K562 (cell line): ENCODE measurements at regions not wholly inside any gene's neighbourhood (a gene's known extent, or its start where the extent isn't known, plus 50 kb on each side); places are given as distances from the start of the nearest gene placed in this dataset.

Source experiments
- ERF ChIP-seq: fragments of 450-650 bp; formaldehyde crosslinking; IDR thresholded peaks from 2 replicates; pipeline ENCODE4 v1.4.0; 2020; ENCODE audit warnings: mild to moderate bottlenecking, mixed read lengths
- ETV5 ChIP-seq: sonication (generic); formaldehyde crosslinking; IDR thresholded peaks from 2 replicates; pipeline ENCODE4 v1.4.0; 2020; ENCODE audit warnings: low read depth, mild to moderate bottlenecking, missing genetic modification reagents
- ILK ChIP-seq: fragments of 450-650 bp; IDR thresholded peaks from 2 replicates; pipeline ENCODE4 v1.6.1; 2016; ENCODE audit warnings: missing genetic modification characterization, low read depth, mild to moderate bottlenecking, missing compliant biosample characterization, moderate library complexity, borderline replicate concordance
- SMARCA4 ChIP-seq: fragments of 450-650 bp; IDR thresholded peaks from 2 replicates; pipeline ENCODE4 v1.6.1; 2016
- ZBTB1 ChIP-seq: sonication (generic); formaldehyde crosslinking; IDR thresholded peaks from 2 replicates; pipeline ENCODE4 v1.8.1; 2023; ENCODE audit warnings: missing genetic modification reagents, low read depth, mild to moderate bottlenecking, borderline replicate concordance
- TF ChIP-seq, protein P1 (sequence below), 3 experiments: IDR thresholded peaks in 2 of 3; conservative IDR thresholded peaks in 1 of 3; 2 replicates each; pipeline ENCODE4 v1.5.1; 2011 to 2012; ENCODE audit warnings: low read length in 3 of 3, mild to moderate bottlenecking in 3 of 3, control low read depth in 2 of 3, improper control_type of control experiment in 1 of 3, inconsistent platforms in 1 of 3, low read depth in 1 of 3, mixed read lengths in 1 of 3, moderate library complexity in 1 of 3; ENCODE audit not compliant: insufficient read depth in 2 of 3

DNA sequence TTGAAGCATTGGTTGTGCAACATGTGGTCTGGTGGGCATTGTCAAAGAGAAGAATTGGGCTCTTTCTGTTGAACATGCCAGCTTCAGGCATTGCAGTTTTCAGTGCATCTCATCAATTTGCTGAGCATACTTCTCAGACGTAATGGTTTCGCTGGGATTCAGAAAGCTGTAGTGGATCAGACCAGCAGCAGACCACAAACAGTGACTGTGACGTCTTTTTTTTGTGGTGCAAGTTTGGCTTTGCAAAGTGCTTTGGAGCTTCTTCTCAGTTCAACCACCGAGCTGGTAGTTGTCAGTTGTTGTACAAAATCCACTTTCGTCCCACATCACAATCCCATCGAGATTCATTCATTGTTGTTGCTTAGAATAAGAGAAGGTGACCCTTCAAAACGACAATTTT is 84.5 kb downstream of the NPAP1 start:
- TF ChIP-seq ILK (tag): no peak
- TF ChIP-seq, protein P1, sequence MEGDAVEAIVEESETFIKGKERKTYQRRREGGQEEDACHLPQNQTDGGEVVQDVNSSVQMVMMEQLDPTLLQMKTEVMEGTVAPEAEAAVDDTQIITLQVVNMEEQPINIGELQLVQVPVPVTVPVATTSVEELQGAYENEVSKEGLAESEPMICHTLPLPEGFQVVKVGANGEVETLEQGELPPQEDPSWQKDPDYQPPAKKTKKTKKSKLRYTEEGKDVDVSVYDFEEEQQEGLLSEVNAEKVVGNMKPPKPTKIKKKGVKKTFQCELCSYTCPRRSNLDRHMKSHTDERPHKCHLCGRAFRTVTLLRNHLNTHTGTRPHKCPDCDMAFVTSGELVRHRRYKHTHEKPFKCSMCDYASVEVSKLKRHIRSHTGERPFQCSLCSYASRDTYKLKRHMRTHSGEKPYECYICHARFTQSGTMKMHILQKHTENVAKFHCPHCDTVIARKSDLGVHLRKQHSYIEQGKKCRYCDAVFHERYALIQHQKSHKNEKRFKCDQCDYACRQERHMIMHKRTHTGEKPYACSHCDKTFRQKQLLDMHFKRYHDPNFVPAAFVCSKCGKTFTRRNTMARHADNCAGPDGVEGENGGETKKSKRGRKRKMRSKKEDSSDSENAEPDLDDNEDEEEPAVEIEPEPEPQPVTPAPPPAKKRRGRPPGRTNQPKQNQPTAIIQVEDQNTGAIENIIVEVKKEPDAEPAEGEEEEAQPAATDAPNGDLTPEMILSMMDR (IDR thresholded peaks at IDR 0.05 in 2 of 3, conservative IDR thresholded peaks at IDR 0.05 in 1 of 3; ENCODE audit: insufficient read depth in 2 of 3, low read depth in 1 of 3, low read length in 3 of 3): no peak
- TF ChIP-seq ZBTB1: no peak
- TF ChIP-seq ETV5 (CRISPR knock-in tag): no peak
- no peak for TF ChIP-seq ERF (CRISPR knock-in tag)
- no peak for TF ChIP-seq SMARCA4
